ENCODE measurements at regions not wholly inside any gene's neighbourhood (a gene's known extent, or its start where the extent isn't known, plus 50 kb on each side); places are given as distances from the start of the nearest gene placed in this dataset.

- DNase-seq = no peak
Observed at GRCh38 chr1:34270181-34270580, 93.5 kb downstream of the C1orf94 start.

GRCh38 chr1:34272152-34272551 lies 95.4 kb downstream of the C1orf94 start:
- DNase-seq = peak in 1 of 56 donors; percentile 5

GRCh38 chr1:34275150-34275549 lies 98.4 kb downstream of the C1orf94 start:
- no peak for DNase-seq

GRCh38 chr1:34276606-34277005 lies 99.9 kb downstream of the C1orf94 start:
- no peak for DNase-seq

- no peak for DNase-seq
Observed at GRCh38 chr1:34277150-34277549, 100.4 kb downstream of the C1orf94 start.

GRCh38 chr1:34278211-34278610 lies 101.5 kb downstream of the C1orf94 start:
- no peak for DNase-seq

- DNase-seq = no peak
Observed at GRCh38 chr1:34279971-34280370, 103.3 kb downstream of the C1orf94 start.

- no peak for DNase-seq
Observed at GRCh38 chr1:34280509-34280908, 103.8 kb downstream of the C1orf94 start.

- DNase-seq = no peak
Observed at GRCh38 chr1:34283142-34283541, 106.4 kb downstream of the C1orf94 start.

GRCh38 chr1:34286511-34286910 lies 109.8 kb downstream of the C1orf94 start:
- DNase-seq = no peak

GRCh38 chr1:34290831-34291230 lies 114.1 kb downstream of the C1orf94 start:
- DNase-seq = no peak

- DNase-seq = no peak
Observed at GRCh38 chr1:34292472-34292871, 115.8 kb downstream of the C1orf94 start.

- no peak for DNase-seq
Observed at GRCh38 chr1:34296059-34296458, 119.4 kb downstream of the C1orf94 start.

- DNase-seq = no peak
Observed at GRCh38 chr1:34302798-34303197, 126.1 kb downstream of the C1orf94 start.

GRCh38 chr1:34303218-34303617 lies 126.5 kb downstream of the C1orf94 start:
- DNase-seq = no peak

GRCh38 chr1:34306568-34306967 lies 129.9 kb downstream of the C1orf94 start:
- no peak for DNase-seq

GRCh38 chr1:34312359-34312758 lies 135.7 kb downstream of the C1orf94 start:
- no peak for DNase-seq

- DNase-seq = no peak
Observed at GRCh38 chr1:34315974-34316373, 139.3 kb downstream of the C1orf94 start.

- no peak for DNase-seq
Observed at GRCh38 chr1:34316773-34317172, 140.1 kb downstream of the C1orf94 start.

- DNase-seq = no peak
Observed at GRCh38 chr1:34319218-34319617, 142.5 kb downstream of the C1orf94 start.

GRCh38 chr1:34320053-34320669 lies 143.5 kb downstream of the C1orf94 start:
- no peak for DNase-seq

- no peak for DNase-seq
Observed at GRCh38 chr1:34322969-34323368, 146.3 kb downstream of the C1orf94 start.

GRCh38 chr1:34324879-34325440 lies 148.3 kb downstream of the C1orf94 start:
- no peak for DNase-seq

All from amygdala (tissue), 56 donors.